Activated CD8-positive, alpha-beta T cell treated with anti-CD3 and anti-CD28 coated beads for 36 hours (primary cell): ENCODE measurements at regions not wholly inside any gene's neighbourhood (a gene's known extent, or its start where the extent isn't known, plus 50 kb on each side); places are given as distances from the start of the nearest gene placed in this dataset.

Experiments used
- ATAC-seq: fragments of 200-7000 bp; cut with Tn5 transposase; one replicate; pipeline ENCODE4 v1.10.0; 2021; ENCODE audit warnings: mild to moderate bottlenecking, moderate library complexity
- CTCF ChIA-PET: fragments of 350-600 bp; sonication (Branson Sonifier 250); formaldehyde crosslinking; loops from one replicate; lab custom pipeline; 2021; ENCODE audit warnings: antibody characterized with exemption; lab: Charles Lee
- POLR2A ChIA-PET: fragments of 350-600 bp; sonication (Branson Sonifier 250); formaldehyde crosslinking; loops from one replicate; lab custom pipeline; 2021; ENCODE audit warnings: antibody characterized with exemption; lab: Charles Lee
- DNase-seq: peaks from one replicate; pipeline ENCODE4 v3.0.0-alpha.2; 2020
- H3K27ac Mint-ChIP-seq: one replicate; pipeline ENCODE4 v1.8.0; 2021; ENCODE audit warnings: mild to moderate bottlenecking, mixed read lengths
- H3K27me3 Mint-ChIP-seq: one replicate; pipeline ENCODE4 v1.8.0; 2021; ENCODE audit warnings: mixed read lengths
- H3K36me3 Mint-ChIP-seq: one replicate; pipeline ENCODE4 v1.8.0; 2021; ENCODE audit warnings: low read depth, mixed read lengths
- H3K4me1 Mint-ChIP-seq: one replicate; pipeline ENCODE4 v1.8.0; 2021; ENCODE audit warnings: low read depth, mixed read lengths
- H3K4me3 Mint-ChIP-seq: one replicate; pipeline ENCODE4 v1.8.0; 2021; ENCODE audit warnings: mild to moderate bottlenecking, moderate library complexity, mixed read lengths
- H3K9me3 Mint-ChIP-seq: one replicate; pipeline ENCODE4 v1.8.0; 2021; ENCODE audit warnings: mixed read lengths
- CTCF ChIP-seq: fragments of 200-600 bp; IDR thresholded peaks from one replicate; pipeline ENCODE4 v1.8.0; 2022; ENCODE audit warnings: antibody characterized with exemption, mild to moderate bottlenecking
- intact Hi-C: fragments of 100-400 bp; cut with micrococcal nuclease; formaldehyde crosslinking; loops from one replicate; pipeline ENCODE4 v1.10.0; 2022

GRCh38 chr13:29706923-29707322 lies 111.4 kb upstream of the SLC7A1 start:
- no peak overlapping the region for H3K4me3 Mint-ChIP-seq
- ATAC-seq (no peak), DNase-seq (no peak)
- no peaks in the 10 kb centered on the region for H3K4me1 Mint-ChIP-seq
- no peaks in the 10 kb centered on the region for H3K36me3 Mint-ChIP-seq
- ChIA-PET POLR2A (interaction anchor here (1.3 kb wide), 1 partner anchor 8 kb away, joined by 3 read pairs; no protein-coding TSS in a partner anchor), CTCF (interaction anchor here (0.6 to 5.1 kb wide), 9 partner anchors 24 to 235 kb away, joined by 3 to 37 read pairs (median 3); partner anchors contain the start of gene SLC7A1)
- no peak overlapping the region for H3K27ac Mint-ChIP-seq
- H3K27me3 Mint-ChIP-seq, result peaks cover 9% of the 10 kb centered on the region
- no peaks in the 10 kb centered on the region for H3K9me3 Mint-ChIP-seq
- intact Hi-C loops, result no loop called here
- TF ChIP-seq CTCF, result no peak

GRCh38 chr13:29704648-29705047 lies 109.2 kb upstream of the SLC7A1 start:
- POLR2A ChIA-PET, result no interaction called here
- H3K9me3 Mint-ChIP-seq, result no peaks in the 10 kb centered on the region
- no peak for DNase-seq

GRCh38 chr13:29703421-29703820 lies 107.9 kb upstream of the SLC7A1 start:
- Mint-ChIP-seq H3K4me3 (no peak overlapping the region), H3K9me3 (no peaks in the 10 kb centered on the region), H3K27ac (no peak overlapping the region), H3K36me3 (no peaks in the 10 kb centered on the region), H3K27me3 (peaks cover 13% of the 10 kb centered on the region), H3K4me1 (no peaks in the 10 kb centered on the region)
- DNase-seq (no peak), ATAC-seq (no peak)
- CTCF ChIA-PET, result no interaction called here
- no peak for TF ChIP-seq CTCF
- POLR2A ChIA-PET, result no interaction called here
- intact Hi-C loops, result no loop called here

More at GRCh38 chr13:29704648-29705047, 109.2 kb upstream of the SLC7A1 start:
- H3K36me3 Mint-ChIP-seq, result no peaks in the 10 kb centered on the region
- ATAC-seq, result no peak
- H3K4me3 Mint-ChIP-seq, result no peak overlapping the region
- no peak for TF ChIP-seq CTCF
- peaks cover 12% of the 10 kb centered on the region for H3K27me3 Mint-ChIP-seq
- CTCF ChIA-PET, result interaction anchor here (0.6 to 1.2 kb wide), 3 partner anchors 9 to 233 kb away, joined by 3 read pairs; no protein-coding TSS in a partner anchor
- intact Hi-C loops, result no loop called here
- H3K27ac Mint-ChIP-seq, result no peak overlapping the region
- no peaks in the 10 kb centered on the region for H3K4me1 Mint-ChIP-seq

- CTCF ChIA-PET, result interaction anchor here (0.7 to 1.6 kb wide), 3 partner anchors 11 to 195 kb away, joined by 3 to 5 read pairs (median 4); no protein-coding TSS in a partner anchor
Measured at GRCh38 chr13:29702912-29703351, 107.4 kb upstream of the SLC7A1 start.

More at GRCh38 chr13:29702912-29703351, 107.4 kb upstream of the SLC7A1 start:
- H3K4me1 Mint-ChIP-seq, result no peaks in the 10 kb centered on the region
- no peaks in the 10 kb centered on the region for H3K36me3 Mint-ChIP-seq
- POLR2A ChIA-PET, result no interaction called here
- no peak overlapping the region for H3K4me3 Mint-ChIP-seq
- DNase-seq (no peak), ATAC-seq (no peak)
- intact Hi-C loops, result no loop called here
- no peak overlapping the region for H3K27ac Mint-ChIP-seq
- TF ChIP-seq CTCF, result no peak
- peaks cover 14% of the 10 kb centered on the region for H3K27me3 Mint-ChIP-seq
- no peaks in the 10 kb centered on the region for H3K9me3 Mint-ChIP-seq
